Endodermal cell (in vitro differentiated cells): ENCODE measurements at regions not wholly inside any gene's neighbourhood (a gene's known extent, or its start where the extent isn't known, plus 50 kb on each side); places are given as distances from the start of the nearest gene placed in this dataset.

ENCODE experiments used
- DNase-seq: peaks from one replicate; pipeline ENCODE4 v3.0.0-alpha.2; 2017
- H3K27ac ChIP-seq: 2 replicates; pipeline ENCODE4 v1.5.1; 2013; ENCODE audit warnings: mild to moderate bottlenecking, low read depth, low read length, moderate library complexity
- H3K27me3 ChIP-seq: 2 replicates; pipeline ENCODE4 v1.6.1; 2013; ENCODE audit warnings: mild to moderate bottlenecking, low read length, moderate library complexity; ENCODE audit not compliant: insufficient read depth, control insufficient read depth, poor library complexity, severe bottlenecking
- H3K36me3 ChIP-seq: 2 replicates; pipeline ENCODE4 v1.7.0; 2013; ENCODE audit warnings: mild to moderate bottlenecking, low read length, moderate library complexity; ENCODE audit not compliant: control insufficient read depth, insufficient read depth
- H3K4me1 ChIP-seq: one replicate; pipeline ENCODE4 v1.7.0; 2013; ENCODE audit warnings: low read length; ENCODE audit not compliant: control insufficient read depth, insufficient read depth
- H3K4me3 ChIP-seq: 2 replicates; pipeline ENCODE4 v1.5.1; 2013; ENCODE audit warnings: mild to moderate bottlenecking, low read length, moderate library complexity
- H3K9ac ChIP-seq: 2 replicates; pipeline ENCODE4 v1.6.1; 2013; ENCODE audit warnings: mild to moderate bottlenecking, low read length, moderate library complexity; ENCODE audit not compliant: poor library complexity, severe bottlenecking; ENCODE audit errors: extremely low read depth
- H3K9me3 ChIP-seq: 2 replicates; pipeline ENCODE4 v1.6.1; 2013; ENCODE audit warnings: mild to moderate bottlenecking, low read length, moderate library complexity; ENCODE audit not compliant: control insufficient read depth
- H3K27ac Mint-ChIP-seq: 2 replicates; pipeline ENCODE4 v1.8.0; 2020; ENCODE audit warnings: mixed read lengths
- H3K27me3 Mint-ChIP-seq: 2 replicates; pipeline ENCODE4 v1.8.0; 2021; ENCODE audit warnings: mild to moderate bottlenecking, mixed read lengths; ENCODE audit not compliant: insufficient read depth
- H3K36me3 Mint-ChIP-seq: 2 replicates; pipeline ENCODE4 v1.8.0; 2020; ENCODE audit warnings: low read depth, mixed read lengths
- H3K4me1 Mint-ChIP-seq: 2 replicates; pipeline ENCODE4 v1.8.0; 2020; ENCODE audit warnings: mixed read lengths
- H3K4me3 Mint-ChIP-seq: 2 replicates; pipeline ENCODE4 v1.8.0; 2020; ENCODE audit warnings: mild to moderate bottlenecking, moderate library complexity, mixed read lengths
- H3K9me3 Mint-ChIP-seq: 2 replicates; pipeline ENCODE4 v1.8.0; 2020; ENCODE audit warnings: mild to moderate bottlenecking, mixed read lengths
- WGBS, 2 experiments: methylation state at CpG; one replicate each; pipeline versions ENCODE4 v1.1.5 to v1.1.7; 2013; ENCODE audit warnings: missing lambda C conversion rate in 2 of 2, mixed read lengths in 1 of 2; ENCODE audit not compliant: insufficient coverage in 1 of 2, insufficient read length in 1 of 2; 5-methylcytosine and 5-hydroxymethylcytosine counted together
- TF ChIP-seq, protein P1 (sequence below): fragments of 200-600 bp; sonication (generic); conservative IDR thresholded peaks from 2 replicates; pipeline ENCODE4 v1.5.0; 2021; ENCODE audit warnings: antibody characterized with exemption, mild to moderate bottlenecking

DNA sequence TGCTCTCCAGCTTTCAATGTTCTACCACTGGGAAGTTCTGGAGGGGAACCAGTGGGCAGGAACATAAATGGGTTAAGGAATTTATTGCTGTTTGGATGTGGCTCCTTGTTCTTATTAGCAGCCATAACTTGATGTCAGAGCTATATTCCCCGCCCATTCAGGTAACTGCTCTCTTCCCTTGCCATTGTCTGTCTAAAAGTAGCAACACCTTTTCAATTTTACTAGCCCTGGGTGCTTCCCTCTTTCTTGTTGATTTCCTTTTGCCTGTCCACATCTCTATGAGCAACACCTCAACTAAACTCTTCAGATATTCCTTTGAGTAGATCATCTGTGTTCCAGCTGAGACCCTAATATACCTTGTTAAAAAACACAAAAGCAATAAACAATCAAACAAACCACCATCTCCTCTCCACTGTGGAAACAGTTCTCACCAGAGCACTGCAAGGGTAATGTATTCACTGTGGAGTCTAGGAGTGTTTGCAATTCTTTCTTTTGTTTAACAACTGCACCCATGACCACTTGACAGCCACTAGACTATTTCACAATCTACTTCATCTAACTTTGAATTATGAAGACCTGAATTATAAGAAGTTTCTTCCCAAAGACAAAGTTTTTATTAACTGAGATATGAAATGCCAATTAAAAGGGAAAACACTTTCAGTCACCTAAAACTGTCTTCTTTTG is 436.7 kb downstream of the IPMK start:
- H3K36me3 ChIP-seq = no peaks in the 10 kb centered on the region
- H3K4me1 Mint-ChIP-seq = peaks cover 10% of the 10 kb centered on the region
- no peak overlapping the region for H3K27ac ChIP-seq
- WGBS, 2 experiments = 42% methylated on average over 1 of the region's 1 CpG; no CpG with 5 or more reads in 1 of the 2 experiments
- H3K36me3 Mint-ChIP-seq = no peaks in the 10 kb centered on the region
- H3K4me3 Mint-ChIP-seq = no peak overlapping the region
- H3K4me1 ChIP-seq = peaks cover 3% of the 10 kb centered on the region
- no peaks in the 10 kb centered on the region for H3K9me3 ChIP-seq
- no peak overlapping the region for H3K9ac ChIP-seq
- no peak overlapping the region for H3K4me3 ChIP-seq
- TF ChIP-seq, protein P1, sequence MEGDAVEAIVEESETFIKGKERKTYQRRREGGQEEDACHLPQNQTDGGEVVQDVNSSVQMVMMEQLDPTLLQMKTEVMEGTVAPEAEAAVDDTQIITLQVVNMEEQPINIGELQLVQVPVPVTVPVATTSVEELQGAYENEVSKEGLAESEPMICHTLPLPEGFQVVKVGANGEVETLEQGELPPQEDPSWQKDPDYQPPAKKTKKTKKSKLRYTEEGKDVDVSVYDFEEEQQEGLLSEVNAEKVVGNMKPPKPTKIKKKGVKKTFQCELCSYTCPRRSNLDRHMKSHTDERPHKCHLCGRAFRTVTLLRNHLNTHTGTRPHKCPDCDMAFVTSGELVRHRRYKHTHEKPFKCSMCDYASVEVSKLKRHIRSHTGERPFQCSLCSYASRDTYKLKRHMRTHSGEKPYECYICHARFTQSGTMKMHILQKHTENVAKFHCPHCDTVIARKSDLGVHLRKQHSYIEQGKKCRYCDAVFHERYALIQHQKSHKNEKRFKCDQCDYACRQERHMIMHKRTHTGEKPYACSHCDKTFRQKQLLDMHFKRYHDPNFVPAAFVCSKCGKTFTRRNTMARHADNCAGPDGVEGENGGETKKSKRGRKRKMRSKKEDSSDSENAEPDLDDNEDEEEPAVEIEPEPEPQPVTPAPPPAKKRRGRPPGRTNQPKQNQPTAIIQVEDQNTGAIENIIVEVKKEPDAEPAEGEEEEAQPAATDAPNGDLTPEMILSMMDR = no peak
- no peaks in the 10 kb centered on the region for H3K9me3 Mint-ChIP-seq
- no peak for DNase-seq
- no peaks in the 10 kb centered on the region for H3K27me3 Mint-ChIP-seq
- no peak overlapping the region for H3K27ac Mint-ChIP-seq
- H3K27me3 ChIP-seq = no peaks in the 10 kb centered on the region

DNA sequence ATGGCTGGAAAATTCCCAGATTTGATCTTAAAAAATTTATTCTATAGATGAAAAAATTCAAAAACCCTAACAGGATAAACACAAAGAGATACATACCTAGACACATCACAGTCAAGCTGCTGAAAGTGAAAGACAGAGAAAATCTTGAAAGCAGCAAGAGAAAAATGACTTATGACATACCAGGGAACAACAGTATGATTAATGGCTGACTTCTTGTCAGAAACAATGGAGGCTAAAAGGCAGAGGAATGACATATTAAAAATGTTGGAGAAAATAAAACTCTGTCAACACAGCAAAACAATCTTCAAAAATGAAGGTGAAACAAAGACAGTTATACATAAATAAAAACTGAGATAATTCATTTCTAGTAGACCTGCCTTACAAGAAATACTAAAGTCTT is 442.7 kb downstream of the IPMK start:
- Histone ChIP-seq H3K4me3 (no peak overlapping the region), H3K27me3 (no peaks in the 10 kb centered on the region), H3K36me3 (no peaks in the 10 kb centered on the region), H3K9ac (no peak overlapping the region), H3K27ac (no peak overlapping the region), H3K9me3 (no peaks in the 10 kb centered on the region), H3K4me1 (no peaks in the 10 kb centered on the region)
- Mint-ChIP-seq H3K27ac (no peak overlapping the region), H3K9me3 (no peaks in the 10 kb centered on the region), H3K4me3 (no peak overlapping the region), H3K36me3 (no peaks in the 10 kb centered on the region), H3K4me1 (peaks cover 10% of the 10 kb centered on the region), H3K27me3 (no peaks in the 10 kb centered on the region)
- TF ChIP-seq, protein P1 = no peak
- DNase-seq = no peak

DNA sequence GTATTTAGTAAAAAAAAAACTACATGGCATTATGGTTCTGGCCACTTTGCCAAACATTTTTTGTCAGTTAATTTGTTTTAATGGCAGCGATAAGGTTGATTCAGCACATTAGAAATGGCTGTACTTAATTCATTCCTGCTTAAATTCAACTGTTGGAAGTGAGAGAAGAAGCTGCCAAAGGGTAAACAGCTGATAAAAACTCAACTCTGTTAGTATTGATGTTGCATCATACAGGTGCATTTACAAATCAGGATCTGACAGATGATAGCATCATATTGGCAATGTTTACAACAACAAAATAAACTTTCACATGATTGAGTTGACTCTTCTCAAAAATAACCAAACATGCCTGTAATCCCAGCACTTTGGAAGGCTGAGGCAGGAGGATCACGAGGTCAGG is 444.3 kb downstream of the IPMK start:
- no peaks in the 10 kb centered on the region for H3K4me1 ChIP-seq
- no peak overlapping the region for H3K4me3 Mint-ChIP-seq
- H3K27ac Mint-ChIP-seq = no peak overlapping the region
- no peak overlapping the region for H3K4me3 ChIP-seq
- no peak overlapping the region for H3K9ac ChIP-seq
- 91 to 98% methylated on average over 1 to 2 of the region's 2 CpGs for WGBS, 2 experiments
- DNase-seq = no peak
- no peaks in the 10 kb centered on the region for H3K36me3 ChIP-seq
- H3K27me3 ChIP-seq = no peaks in the 10 kb centered on the region
- no peaks in the 10 kb centered on the region for H3K27me3 Mint-ChIP-seq
- H3K4me1 Mint-ChIP-seq = peaks cover 10% of the 10 kb centered on the region
- no peaks in the 10 kb centered on the region for H3K9me3 Mint-ChIP-seq
- no peak overlapping the region for H3K27ac ChIP-seq
- TF ChIP-seq, protein P1 = no peak
- H3K36me3 Mint-ChIP-seq = no peaks in the 10 kb centered on the region
- H3K9me3 ChIP-seq = no peaks in the 10 kb centered on the region
